Chondrocyte (in vitro differentiated cells): ENCODE measurements at regions not wholly inside any gene's neighbourhood (a gene's known extent, or its start where the extent isn't known, plus 50 kb on each side); places are given as distances from the start of the nearest gene placed in this dataset.

Experiments used
- DNase-seq: peaks from one replicate; pipeline ENCODE4 v3.0.0; 2021; ENCODE audit warnings: mixed read lengths, low spot score
- H3K27ac Mint-ChIP-seq: one replicate; pipeline ENCODE4 v1.8.0; 2021; ENCODE audit warnings: mild to moderate bottlenecking, moderate library complexity, mixed read lengths; ENCODE audit not compliant: unreplicated experiment
- H3K27me3 Mint-ChIP-seq: 2 replicates; pipeline ENCODE4 v1.8.0; 2021; ENCODE audit warnings: low read depth, mixed read lengths
- H3K36me3 Mint-ChIP-seq: 2 replicates; pipeline ENCODE4 v1.8.0; 2021; ENCODE audit warnings: low read depth, mixed read lengths
- H3K4me1 Mint-ChIP-seq: 2 replicates; pipeline ENCODE4 v1.8.0; 2021; ENCODE audit warnings: low read depth, mild to moderate bottlenecking, mixed read lengths
- H3K4me3 Mint-ChIP-seq: one replicate; pipeline ENCODE4 v1.8.0; 2021; ENCODE audit warnings: mild to moderate bottlenecking, moderate library complexity, mixed read lengths; ENCODE audit not compliant: unreplicated experiment
- H3K9me3 Mint-ChIP-seq: 2 replicates; pipeline ENCODE4 v1.8.0; 2021; ENCODE audit warnings: low read depth, mixed read lengths
- TF ChIP-seq, protein P1 (sequence below): fragments of 200-600 bp; sonication (generic); IDR thresholded peaks from 2 replicates; pipeline ENCODE4 v1.5.0; 2021; ENCODE audit warnings: antibody characterized with exemption, mild to moderate bottlenecking, moderate library complexity

DNA sequence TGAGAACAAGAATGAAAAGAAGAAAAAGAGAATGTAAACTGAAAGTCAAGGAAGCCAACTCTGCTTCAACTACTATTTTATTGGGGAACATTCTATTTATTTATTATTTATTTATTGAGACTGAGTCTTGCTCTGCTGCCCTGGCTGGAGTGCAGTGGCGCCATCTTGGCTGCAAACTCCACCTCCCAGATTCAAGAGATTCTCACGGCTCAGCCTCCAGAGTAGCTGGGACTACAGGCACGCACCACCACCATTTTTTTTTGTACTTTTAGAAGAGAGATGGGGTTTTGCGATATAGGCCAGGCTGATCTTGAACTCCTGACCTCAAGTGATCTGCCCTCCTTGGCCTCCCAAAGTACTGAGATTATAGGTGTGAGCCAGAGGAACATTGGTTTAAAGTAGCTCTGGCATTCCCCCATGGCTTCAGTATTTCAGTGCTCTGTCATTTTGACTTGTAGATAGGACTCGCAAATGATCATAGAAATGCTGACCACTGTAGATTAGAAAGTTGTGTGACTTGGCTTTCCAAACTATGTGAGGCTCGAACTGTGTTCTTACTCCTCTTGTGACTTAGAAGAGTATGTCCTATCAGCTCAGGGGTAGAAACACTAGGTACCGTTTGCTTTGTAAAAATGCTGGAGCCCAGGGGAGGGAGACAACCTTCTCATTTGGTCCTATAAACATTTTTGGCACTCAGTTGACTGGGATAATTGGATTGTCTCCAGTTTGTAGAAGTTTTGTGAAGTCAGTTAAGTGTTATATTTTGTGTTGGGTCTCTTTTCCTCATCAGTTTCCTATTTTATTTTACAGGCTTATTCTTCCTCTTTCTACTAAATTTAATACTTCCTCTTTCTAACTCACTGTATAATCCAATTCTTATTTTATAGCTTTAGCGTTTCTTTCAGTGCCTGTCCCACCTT is 544.9 kb upstream of the CITED2 start:
- Mint-ChIP-seq H3K27ac (no peak overlapping the region), H3K9me3 (peaks cover 8% of the 10 kb centered on the region), H3K4me3 (no peak overlapping the region), H3K27me3 (no peaks in the 10 kb centered on the region), H3K4me1 (peaks cover 15% of the 10 kb centered on the region), H3K36me3 (no peaks in the 10 kb centered on the region)
- TF ChIP-seq, protein P1, sequence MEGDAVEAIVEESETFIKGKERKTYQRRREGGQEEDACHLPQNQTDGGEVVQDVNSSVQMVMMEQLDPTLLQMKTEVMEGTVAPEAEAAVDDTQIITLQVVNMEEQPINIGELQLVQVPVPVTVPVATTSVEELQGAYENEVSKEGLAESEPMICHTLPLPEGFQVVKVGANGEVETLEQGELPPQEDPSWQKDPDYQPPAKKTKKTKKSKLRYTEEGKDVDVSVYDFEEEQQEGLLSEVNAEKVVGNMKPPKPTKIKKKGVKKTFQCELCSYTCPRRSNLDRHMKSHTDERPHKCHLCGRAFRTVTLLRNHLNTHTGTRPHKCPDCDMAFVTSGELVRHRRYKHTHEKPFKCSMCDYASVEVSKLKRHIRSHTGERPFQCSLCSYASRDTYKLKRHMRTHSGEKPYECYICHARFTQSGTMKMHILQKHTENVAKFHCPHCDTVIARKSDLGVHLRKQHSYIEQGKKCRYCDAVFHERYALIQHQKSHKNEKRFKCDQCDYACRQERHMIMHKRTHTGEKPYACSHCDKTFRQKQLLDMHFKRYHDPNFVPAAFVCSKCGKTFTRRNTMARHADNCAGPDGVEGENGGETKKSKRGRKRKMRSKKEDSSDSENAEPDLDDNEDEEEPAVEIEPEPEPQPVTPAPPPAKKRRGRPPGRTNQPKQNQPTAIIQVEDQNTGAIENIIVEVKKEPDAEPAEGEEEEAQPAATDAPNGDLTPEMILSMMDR: no peak
- no peak for DNase-seq

DNA sequence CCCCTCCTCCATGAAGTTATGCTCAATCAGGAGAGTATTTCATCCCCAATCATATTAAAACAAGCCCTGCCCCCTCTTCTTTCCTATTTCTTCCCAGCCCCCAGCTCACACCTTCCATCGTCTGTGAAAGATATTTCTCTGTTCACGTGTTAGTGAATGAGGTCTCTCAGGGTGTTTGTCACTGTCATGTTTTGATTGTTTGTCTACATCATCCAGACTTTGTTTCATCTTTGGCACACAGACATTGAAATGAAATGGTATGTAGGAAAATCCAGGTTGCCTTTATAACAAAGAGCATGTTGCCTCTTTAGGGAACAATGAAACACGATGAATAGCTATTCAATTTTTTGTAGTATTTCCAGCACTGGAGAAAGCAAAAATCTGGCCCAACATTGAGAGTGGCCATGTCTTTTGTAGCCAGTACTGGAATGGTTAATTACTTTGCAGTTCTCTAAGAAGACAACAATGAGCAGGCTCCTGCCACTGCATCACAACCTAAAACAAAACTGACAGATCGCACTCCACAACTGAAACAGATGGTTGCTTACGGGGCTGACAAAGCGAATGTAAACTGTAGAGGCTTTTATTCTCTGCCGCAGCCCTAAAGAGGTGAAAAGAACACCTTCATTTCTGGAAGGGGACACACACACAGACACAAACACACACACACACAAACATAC is 543.6 kb upstream of the CITED2 start:
- Mint-ChIP-seq H3K27ac (no peak overlapping the region), H3K9me3 (peaks cover 10% of the 10 kb centered on the region), H3K4me1 (peaks cover 11% of the 10 kb centered on the region), H3K36me3 (no peaks in the 10 kb centered on the region), H3K4me3 (no peak overlapping the region), H3K27me3 (no peaks in the 10 kb centered on the region)
- DNase-seq: no peak
- TF ChIP-seq, protein P1: no peak

DNA sequence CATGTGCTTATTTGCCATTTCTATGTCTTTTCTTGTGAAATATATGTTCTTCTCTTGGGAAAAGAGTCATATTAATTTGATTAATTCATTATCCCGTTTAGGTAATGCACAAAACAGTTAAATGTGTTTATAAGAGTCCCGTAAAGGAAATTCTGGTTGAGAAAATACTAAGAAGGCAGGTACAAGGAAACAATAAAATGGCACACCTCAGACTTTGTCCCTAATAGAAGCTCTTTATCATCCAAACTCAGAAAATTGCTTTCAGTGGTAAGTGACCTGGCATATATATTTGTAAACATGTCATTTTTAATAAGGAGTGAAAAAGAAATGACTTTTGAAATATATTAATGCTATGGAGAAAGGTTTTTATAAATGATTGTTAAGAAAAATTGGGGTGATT is 540.5 kb upstream of the CITED2 start:
- H3K27ac Mint-ChIP-seq: no peak overlapping the region
- no peak for DNase-seq
- no peak overlapping the region for H3K4me3 Mint-ChIP-seq
- TF ChIP-seq, protein P1: no peak
- H3K9me3 Mint-ChIP-seq: peaks cover 10% of the 10 kb centered on the region
- H3K4me1 Mint-ChIP-seq: peaks cover 8% of the 10 kb centered on the region
- H3K27me3 Mint-ChIP-seq: no peaks in the 10 kb centered on the region
- H3K36me3 Mint-ChIP-seq: no peaks in the 10 kb centered on the region

DNA sequence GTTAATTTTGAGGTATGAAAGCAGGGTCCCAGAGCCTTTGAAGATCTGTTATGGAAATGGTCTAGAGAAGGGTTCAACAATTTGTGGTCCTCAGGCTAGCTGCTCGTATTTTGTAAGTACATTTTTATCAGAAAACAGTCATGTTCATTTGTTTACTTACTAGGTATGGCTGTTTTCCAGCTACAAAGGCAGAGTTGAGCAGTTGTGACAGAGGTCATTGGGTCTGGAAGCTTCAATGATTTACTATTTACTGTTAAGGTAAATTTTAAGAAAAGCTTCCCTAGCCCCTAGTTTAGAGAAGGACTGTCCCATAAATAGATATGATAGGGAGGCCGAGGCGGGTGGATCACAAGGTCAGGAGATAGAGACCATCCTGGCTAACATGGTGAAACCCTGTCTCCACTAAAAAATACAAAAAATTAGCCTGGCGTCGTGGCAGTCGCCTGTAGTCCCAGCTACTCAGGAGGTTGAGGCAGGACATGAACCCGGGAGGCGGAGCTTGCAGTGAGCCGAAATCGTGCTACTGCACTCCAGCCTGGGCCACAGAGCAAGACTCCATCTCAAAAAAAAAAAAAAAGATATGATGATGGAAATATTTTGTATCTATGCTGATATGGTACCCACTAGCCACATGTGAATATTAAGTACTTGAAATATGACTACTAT is 538.4 kb upstream of the CITED2 start:
- Mint-ChIP-seq H3K4me1 (peaks cover 8% of the 10 kb centered on the region), H3K9me3 (peaks cover 10% of the 10 kb centered on the region), H3K4me3 (no peak overlapping the region), H3K27me3 (no peaks in the 10 kb centered on the region), H3K27ac (no peak overlapping the region), H3K36me3 (no peaks in the 10 kb centered on the region)
- TF ChIP-seq, protein P1: no peak
- DNase-seq: no peak

DNA sequence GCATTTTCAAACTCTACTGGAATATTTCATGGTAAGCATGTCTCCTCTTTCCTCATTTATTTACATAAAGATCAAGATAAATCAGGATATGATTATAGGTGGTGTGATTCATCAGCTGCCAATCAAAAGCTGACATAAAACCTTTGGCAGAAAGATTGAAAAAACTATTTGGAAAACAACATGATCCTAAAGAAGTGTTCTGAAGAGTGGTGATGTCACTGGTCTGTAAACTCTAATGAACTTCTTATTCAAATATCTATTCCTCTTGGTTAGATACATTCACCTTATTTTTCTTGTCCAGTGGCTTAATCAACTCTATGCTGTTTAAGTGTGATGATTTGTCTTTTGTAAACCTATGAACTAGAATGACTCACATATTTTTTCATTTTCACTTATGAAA is 535.5 kb upstream of the CITED2 start:
- Mint-ChIP-seq H3K4me3 (no peak overlapping the region), H3K36me3 (no peaks in the 10 kb centered on the region), H3K4me1 (peaks cover 17% of the 10 kb centered on the region), H3K27ac (no peak overlapping the region), H3K9me3 (peaks cover 10% of the 10 kb centered on the region), H3K27me3 (no peaks in the 10 kb centered on the region)
- no peak for DNase-seq
- TF ChIP-seq, protein P1: no peak
